Brain microvascular endothelial cell (primary cell): ENCODE measurements at regions not wholly inside any gene's neighbourhood (a gene's known extent, or its start where the extent isn't known, plus 50 kb on each side); places are given as distances from the start of the nearest gene placed in this dataset.
"Not testable (repeated sequence)": the region's sequence is repeated elsewhere in the genome, so short reads cannot be mapped to it uniquely, and the experiment has no call there.

Source experiments
- DNase-seq: peaks from one replicate; pipeline ENCODE4 v3.0.0-alpha.2; 2020
- H3K27ac ChIP-seq: fragments of 250-450 bp; sonication (Bioruptor Pico); 2 replicates; pipeline ENCODE4 v1.5.1; 2020; ENCODE audit warnings: mild to moderate bottlenecking, moderate library complexity
- H3K27me3 ChIP-seq: fragments of 250-450 bp; sonication (Bioruptor Pico); replicated peaks from 2 replicates; pipeline ENCODE4 v1.5.1; 2020; ENCODE audit warnings: mild to moderate bottlenecking
- H3K36me3 ChIP-seq: fragments of 250-450 bp; sonication (Bioruptor Pico); replicated peaks from 2 replicates; pipeline ENCODE4 v1.5.1; 2020; ENCODE audit warnings: mild to moderate bottlenecking
- H3K4me3 ChIP-seq: 2 replicates; pipeline ENCODE4 v1.5.1; 2011; ENCODE audit warnings: low read depth, mild to moderate bottlenecking, control low read depth, low read length, moderate library complexity
- in situ Hi-C: cut with HindIII; loops from 2 replicates; pipeline ENCODE4 v1.10.0; 2017; ENCODE audit warnings: low sequenced_read_pairs, low pct_ligation_motif_present
- TF ChIP-seq, protein P1 (sequence below): IDR thresholded peaks from 2 replicates; pipeline ENCODE4 v1.5.1; 2011; ENCODE audit warnings: low read depth, mild to moderate bottlenecking, moderate library complexity, low read length, control low read depth, inconsistent platforms; ENCODE audit errors: missing control alignments

DNA sequence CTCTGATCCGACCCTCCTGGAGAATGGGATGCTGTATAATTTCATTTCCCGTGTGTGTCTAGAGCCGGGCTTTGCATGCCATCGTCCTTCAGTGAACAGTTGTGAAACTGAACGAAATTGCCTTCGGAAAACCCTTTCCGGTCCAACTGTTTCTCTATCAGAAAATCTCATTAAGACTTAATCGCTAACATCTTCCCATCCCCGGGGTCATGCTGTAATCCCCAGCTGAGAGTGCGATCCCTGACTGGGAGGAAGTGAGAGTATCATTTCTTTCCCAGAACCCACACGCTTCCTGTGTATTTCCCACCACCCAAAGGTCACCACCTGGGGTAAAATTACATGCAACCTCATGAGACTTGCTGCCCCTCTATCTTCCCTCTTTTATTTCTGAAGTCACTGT is 75.6 kb upstream of the RBFOX1 start:
- DNase-seq = no peak
- TF ChIP-seq, protein P1, sequence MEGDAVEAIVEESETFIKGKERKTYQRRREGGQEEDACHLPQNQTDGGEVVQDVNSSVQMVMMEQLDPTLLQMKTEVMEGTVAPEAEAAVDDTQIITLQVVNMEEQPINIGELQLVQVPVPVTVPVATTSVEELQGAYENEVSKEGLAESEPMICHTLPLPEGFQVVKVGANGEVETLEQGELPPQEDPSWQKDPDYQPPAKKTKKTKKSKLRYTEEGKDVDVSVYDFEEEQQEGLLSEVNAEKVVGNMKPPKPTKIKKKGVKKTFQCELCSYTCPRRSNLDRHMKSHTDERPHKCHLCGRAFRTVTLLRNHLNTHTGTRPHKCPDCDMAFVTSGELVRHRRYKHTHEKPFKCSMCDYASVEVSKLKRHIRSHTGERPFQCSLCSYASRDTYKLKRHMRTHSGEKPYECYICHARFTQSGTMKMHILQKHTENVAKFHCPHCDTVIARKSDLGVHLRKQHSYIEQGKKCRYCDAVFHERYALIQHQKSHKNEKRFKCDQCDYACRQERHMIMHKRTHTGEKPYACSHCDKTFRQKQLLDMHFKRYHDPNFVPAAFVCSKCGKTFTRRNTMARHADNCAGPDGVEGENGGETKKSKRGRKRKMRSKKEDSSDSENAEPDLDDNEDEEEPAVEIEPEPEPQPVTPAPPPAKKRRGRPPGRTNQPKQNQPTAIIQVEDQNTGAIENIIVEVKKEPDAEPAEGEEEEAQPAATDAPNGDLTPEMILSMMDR = no peak
- H3K27ac ChIP-seq = no peak overlapping the region
- in situ Hi-C loops = no loop called here
- H3K4me3 ChIP-seq = no peak overlapping the region
- H3K36me3 ChIP-seq = no peaks in the 10 kb centered on the region
- H3K27me3 ChIP-seq = no peaks in the 10 kb centered on the region

DNA sequence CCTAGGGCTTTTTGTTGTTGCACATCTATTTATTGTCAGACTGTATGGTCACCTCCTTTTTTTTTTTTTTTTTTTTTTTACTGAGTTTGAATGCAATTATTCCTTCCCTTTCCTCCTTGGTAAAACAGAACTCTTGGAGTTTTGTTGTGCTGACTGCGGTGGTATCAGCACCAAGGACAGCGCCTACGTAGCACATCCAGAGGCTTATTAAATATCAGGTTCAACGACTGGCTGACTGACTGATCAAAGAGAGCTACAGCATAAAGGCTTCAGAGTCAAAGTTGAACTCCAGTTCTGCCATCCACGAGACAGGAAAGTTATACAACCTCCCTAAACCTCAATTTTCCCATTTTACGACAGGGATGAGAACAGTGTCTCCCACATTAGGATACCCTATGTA is 86.1 kb upstream of the RBFOX1 start:
- no peaks in the 10 kb centered on the region for H3K36me3 ChIP-seq
- H3K27ac ChIP-seq = no peak overlapping the region
- H3K27me3 ChIP-seq = no peaks in the 10 kb centered on the region
- DNase-seq = no peak
- no peak overlapping the region for H3K4me3 ChIP-seq
- in situ Hi-C loops = no loop called here
- TF ChIP-seq, protein P1 = no peak

DNA sequence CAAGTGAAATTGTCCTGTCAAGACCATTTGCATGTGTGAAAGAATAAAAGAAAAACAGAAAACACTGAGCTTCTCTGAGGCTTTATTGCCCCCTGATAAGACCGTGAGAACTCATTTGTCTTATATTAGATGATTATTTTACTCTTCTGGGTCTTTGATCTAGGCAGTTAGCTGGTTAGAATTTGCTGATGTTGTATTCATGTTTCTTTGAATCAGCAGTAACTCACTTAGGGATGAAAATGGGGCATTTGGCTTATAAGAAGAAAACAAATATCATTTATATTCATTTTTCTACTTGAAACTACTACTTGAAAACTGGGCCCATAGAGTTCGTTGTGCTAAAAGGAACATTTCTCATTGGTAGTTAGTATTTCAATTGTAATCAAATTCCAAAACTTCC is 93.1 kb upstream of the RBFOX1 start:
- Histone ChIP-seq H3K36me3 (no peaks in the 10 kb centered on the region), H3K27ac (no peak overlapping the region), H3K4me3 (no peak overlapping the region), H3K27me3 (no peaks in the 10 kb centered on the region)
- TF ChIP-seq, protein P1 = no peak
- in situ Hi-C loops = no loop called here
- DNase-seq = no peak

DNA sequence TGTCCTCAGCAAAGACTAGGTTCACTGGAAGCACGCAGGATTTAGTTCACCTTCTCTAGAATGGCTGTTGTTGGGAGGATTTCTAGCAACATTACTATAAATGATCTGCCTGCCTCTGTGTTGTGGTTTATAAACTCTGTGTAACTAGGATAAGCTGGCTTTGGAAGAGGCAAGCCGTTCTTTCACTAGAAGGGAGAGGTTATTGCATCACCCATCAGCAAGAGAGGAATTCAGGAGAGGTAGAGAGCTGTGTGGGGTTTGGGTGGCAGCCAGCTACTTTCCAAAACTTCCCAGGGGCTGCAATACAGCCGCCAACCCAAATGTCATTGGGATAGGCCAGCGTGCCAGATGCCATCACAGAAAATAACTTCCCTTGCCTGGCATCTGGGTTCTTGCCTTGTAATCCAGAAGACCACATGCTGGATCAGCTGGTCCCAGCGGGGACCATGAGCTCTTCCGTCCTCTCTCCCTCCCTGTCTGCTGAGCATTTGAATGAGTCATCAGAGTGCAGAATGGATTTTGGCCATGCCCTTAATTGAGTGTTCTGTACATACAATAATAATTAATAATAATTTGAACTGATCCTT is 95.7 kb upstream of the RBFOX1 start:
- Histone ChIP-seq H3K27me3 (no peaks in the 10 kb centered on the region), H3K4me3 (no peak overlapping the region), H3K36me3 (no peaks in the 10 kb centered on the region), H3K27ac (no peak overlapping the region)
- in situ Hi-C loops = no loop called here
- no peak for DNase-seq
- TF ChIP-seq, protein P1 = no peak

DNA sequence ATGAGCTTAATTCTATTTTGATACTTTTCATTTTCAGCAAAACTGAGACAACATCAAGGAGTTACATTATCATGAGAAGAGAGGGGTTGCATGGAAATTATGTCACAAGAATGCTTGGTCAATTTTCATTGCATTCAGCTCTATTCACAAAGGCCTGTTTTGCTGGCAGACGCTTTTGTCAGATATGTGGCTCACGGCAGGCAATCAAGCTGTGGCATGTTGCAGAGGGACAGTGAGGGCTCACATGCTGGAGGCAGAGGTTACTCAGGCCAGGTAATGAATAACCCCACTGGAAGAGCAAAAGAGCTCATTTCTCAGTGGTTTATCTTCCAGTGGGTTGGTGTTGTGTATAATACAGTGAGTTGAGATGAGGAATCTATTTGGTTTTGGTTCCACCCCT is 98.7 kb upstream of the RBFOX1 start:
- Histone ChIP-seq H3K27me3 (no peaks in the 10 kb centered on the region), H3K36me3 (no peaks in the 10 kb centered on the region), H3K27ac (no peak overlapping the region), H3K4me3 (no peak overlapping the region)
- in situ Hi-C loops = no loop called here
- DNase-seq = no peak
- TF ChIP-seq, protein P1 = no peak

DNA sequence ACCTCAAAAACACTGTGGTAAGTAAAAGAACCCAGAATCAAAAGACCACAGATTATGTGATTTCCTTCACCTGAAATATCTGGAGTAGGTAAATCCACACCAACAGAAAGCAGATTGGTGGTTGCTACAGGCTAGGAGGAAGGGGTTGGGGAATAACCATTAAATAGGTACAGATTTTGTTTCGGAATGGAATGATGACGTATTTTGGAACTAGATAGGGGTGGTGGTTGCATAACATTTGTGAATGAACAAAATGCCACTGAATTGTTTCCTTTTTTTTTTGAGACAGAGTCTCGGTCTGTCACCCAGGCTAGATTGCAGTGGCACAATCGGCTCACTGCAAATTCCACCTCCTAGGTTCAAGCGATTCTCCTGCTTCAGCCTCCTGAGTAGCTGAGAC is 100.9 kb upstream of the RBFOX1 start:
- DNase-seq = no peak
- no peak overlapping the region for H3K4me3 ChIP-seq
- H3K36me3 ChIP-seq = no peaks in the 10 kb centered on the region
- TF ChIP-seq, protein P1 = no peak
- in situ Hi-C loops = no loop called here
- no peak overlapping the region for H3K27ac ChIP-seq
- H3K27me3 ChIP-seq = no peaks in the 10 kb centered on the region

DNA sequence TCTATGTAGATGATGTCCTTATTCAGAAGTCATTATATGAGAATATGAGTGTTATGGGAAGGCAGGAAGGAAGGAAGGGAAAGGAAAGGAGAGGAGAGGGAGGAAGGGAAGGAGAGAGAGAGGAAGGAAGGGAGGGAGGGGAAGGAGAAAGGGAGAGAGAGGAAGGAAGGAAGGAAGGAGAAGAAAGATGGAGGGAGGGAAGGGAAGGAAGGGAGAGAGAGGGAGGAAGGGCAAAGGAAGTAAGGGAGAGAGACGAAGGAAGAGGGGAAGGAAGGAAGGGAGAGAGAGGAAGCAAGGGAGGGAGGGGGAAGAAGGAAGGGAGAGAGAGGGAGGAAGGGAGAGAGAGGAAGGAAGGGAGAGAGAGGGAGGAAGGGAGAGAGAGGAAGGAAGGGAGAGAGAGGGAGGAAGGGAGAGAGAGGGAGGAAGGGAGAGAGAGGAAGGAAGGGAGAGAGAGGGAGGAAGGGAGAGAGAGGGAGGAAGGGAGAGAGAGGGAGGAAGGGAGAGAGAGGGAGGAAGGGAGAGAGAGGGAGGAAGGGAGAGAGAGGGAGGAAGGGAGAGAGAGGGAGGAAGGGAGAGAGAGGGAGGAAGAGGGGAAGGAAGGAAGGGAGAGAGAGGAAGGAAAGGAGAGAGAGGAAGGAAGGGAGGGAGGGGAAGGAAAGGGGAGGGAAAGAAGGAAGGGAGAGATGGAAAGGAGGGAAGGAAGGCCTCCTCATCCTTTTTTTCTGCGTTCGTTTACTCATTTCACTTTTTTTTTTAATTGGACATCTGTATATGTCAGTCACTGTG is 103.0 kb upstream of the RBFOX1 start:
- H3K4me3 ChIP-seq, DNase-seq, in situ Hi-C loops: not testable (repeated sequence)

More for the DNA sequence above, 103.0 kb upstream of the RBFOX1 start:
- H3K36me3 ChIP-seq, H3K27ac ChIP-seq, H3K27me3 ChIP-seq: not testable (repeated sequence)
